ENCODE measurements at regions not wholly inside any gene's neighbourhood (a gene's known extent, or its start where the extent isn't known, plus 50 kb on each side); places are given as distances from the start of the nearest gene placed in this dataset.

GRCh38 chr1:2916706-2917105, 104.6 kb upstream of the ACTRT2 start:
- no peak for DNase-seq (ENCODE audit: low spot score)

- DNase-seq (ENCODE audit: low spot score), result no peak
These were observed 104.0 kb upstream of the ACTRT2 start for GRCh38 chr1:2917284-2917683.

GRCh38 chr1:2918441-2918840, 102.8 kb upstream of the ACTRT2 start:
- no peak for DNase-seq (ENCODE audit: low spot score)

- DNase-seq (ENCODE audit: low spot score), result no peak
These were observed 101.4 kb upstream of the ACTRT2 start for GRCh38 chr1:2919841-2920240.

- no peak for DNase-seq (ENCODE audit: low spot score)
These were observed 100.7 kb upstream of the ACTRT2 start for GRCh38 chr1:2920421-2921015.

- no peak for DNase-seq (ENCODE audit: low spot score)
These were observed 99.1 kb upstream of the ACTRT2 start for GRCh38 chr1:2921970-2922686.

GRCh38 chr1:2923351-2923750, 97.9 kb upstream of the ACTRT2 start:
- no peak for DNase-seq (ENCODE audit: low spot score)

- DNase-seq (ENCODE audit: low spot score), result no peak
These were observed 96.0 kb upstream of the ACTRT2 start for GRCh38 chr1:2925291-2925690.

GRCh38 chr1:2925918-2926317, 95.3 kb upstream of the ACTRT2 start:
- DNase-seq (ENCODE audit: low spot score), result no peak

GRCh38 chr1:2926447-2927055, 94.7 kb upstream of the ACTRT2 start:
- no peak for DNase-seq (ENCODE audit: low spot score)

- DNase-seq (ENCODE audit: low spot score), result no peak
These were observed 93.6 kb upstream of the ACTRT2 start for GRCh38 chr1:2927393-2928360.

- no peak for DNase-seq (ENCODE audit: low spot score)
These were observed 92.6 kb upstream of the ACTRT2 start for GRCh38 chr1:2928366-2929325.

- no peak for DNase-seq (ENCODE audit: low spot score)
These were observed 91.9 kb upstream of the ACTRT2 start for GRCh38 chr1:2929335-2929734.

GRCh38 chr1:2930016-2930815, 91.1 kb upstream of the ACTRT2 start:
- DNase-seq (ENCODE audit: low spot score), result no peak

- no peak for DNase-seq (ENCODE audit: low spot score)
These were observed 90.1 kb upstream of the ACTRT2 start for GRCh38 chr1:2930913-2931723.

- DNase-seq (ENCODE audit: low spot score), result no peak
These were observed 89.4 kb upstream of the ACTRT2 start for GRCh38 chr1:2931724-2932401.

GRCh38 chr1:2932671-2933350, 88.5 kb upstream of the ACTRT2 start:
- no peak for DNase-seq (ENCODE audit: low spot score)

- DNase-seq (ENCODE audit: low spot score), result no peak
These were observed 87.7 kb upstream of the ACTRT2 start for GRCh38 chr1:2933431-2934155.

Measured in left forelimb (tissue), 1 donor.